GM19351 (cell line): ENCODE measurements at regions not wholly inside any gene's neighbourhood (a gene's known extent, or its start where the extent isn't known, plus 50 kb on each side); places are given as distances from the start of the nearest gene placed in this dataset.
A peak's percentile ranks its signal among the peaks of the same experiment; 100 is the strongest.
"Not testable (repeated sequence)": the region's sequence is repeated elsewhere in the genome, so short reads cannot be mapped to it uniquely, and the experiment has no call there.

Source experiments
- ATAC-seq: cut with Tn5 transposase; IDR thresholded peaks from one replicate; pipeline ENCODE4 v1.9.1; 2021; ENCODE audit warnings: mild to moderate bottlenecking, moderate library complexity; ENCODE audit not compliant: unreplicated experiment

DNA sequence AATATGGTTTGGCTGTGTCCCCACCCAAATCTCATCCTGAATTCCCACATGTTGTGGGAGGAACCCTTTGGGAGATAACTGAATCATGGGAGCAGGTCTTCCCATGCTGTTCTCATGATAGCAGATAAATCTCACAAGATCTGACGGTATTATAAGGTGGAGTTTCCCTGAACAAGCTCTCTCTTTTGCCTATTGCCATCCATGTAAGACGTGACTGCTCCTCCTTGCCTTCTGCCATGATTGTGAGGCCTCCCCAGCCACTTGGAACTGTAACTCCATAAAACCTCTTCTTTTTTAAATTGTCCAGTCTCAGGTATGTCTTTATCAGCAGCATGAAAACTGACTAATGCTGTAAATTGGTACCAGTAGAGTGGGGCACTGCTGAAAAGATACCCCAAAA, 103.3 kb upstream of the LYPLAL1 start:
- not testable (repeated sequence) for ATAC-seq

DNA sequence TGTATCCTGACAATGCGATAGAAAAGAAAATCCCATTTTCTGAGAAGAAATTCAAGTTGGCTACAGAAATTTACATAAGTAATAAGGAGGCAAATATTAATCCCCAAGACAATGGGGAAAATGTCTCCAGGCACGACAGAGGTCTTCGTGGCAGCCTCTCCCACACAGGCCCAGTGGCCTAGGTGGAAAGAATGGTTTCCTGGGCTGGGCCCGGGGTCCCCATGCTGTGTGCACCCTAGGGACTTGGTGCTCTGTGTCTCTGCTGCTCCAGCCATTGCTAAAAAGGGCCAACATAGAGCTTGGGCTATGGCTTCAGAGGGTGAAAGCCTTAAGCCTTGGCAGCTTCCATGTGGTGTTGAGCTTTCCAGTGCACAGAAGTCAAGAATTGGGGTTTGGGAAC, 102.5 kb upstream of the LYPLAL1 start:
- no peak for ATAC-seq

DNA sequence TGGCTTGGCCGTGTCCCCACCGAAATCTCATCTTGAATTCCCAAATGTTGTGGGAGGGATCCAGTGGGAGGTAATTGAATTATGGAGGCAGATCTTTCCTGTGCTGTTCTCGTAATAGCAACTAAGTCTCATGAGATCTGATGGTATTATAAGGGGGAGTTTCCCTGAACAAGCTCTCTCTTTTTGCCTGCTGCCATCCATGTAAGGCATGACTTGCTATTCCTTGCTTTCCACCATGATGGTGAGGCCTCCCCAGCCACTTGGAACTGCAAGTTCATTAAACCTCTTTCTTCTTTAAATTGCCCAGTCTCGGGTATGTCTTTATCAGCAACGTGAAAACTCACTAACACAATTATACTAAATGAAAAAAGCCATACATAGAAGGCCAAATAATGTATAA, 101.3 kb upstream of the LYPLAL1 start:
- no peak for ATAC-seq

DNA sequence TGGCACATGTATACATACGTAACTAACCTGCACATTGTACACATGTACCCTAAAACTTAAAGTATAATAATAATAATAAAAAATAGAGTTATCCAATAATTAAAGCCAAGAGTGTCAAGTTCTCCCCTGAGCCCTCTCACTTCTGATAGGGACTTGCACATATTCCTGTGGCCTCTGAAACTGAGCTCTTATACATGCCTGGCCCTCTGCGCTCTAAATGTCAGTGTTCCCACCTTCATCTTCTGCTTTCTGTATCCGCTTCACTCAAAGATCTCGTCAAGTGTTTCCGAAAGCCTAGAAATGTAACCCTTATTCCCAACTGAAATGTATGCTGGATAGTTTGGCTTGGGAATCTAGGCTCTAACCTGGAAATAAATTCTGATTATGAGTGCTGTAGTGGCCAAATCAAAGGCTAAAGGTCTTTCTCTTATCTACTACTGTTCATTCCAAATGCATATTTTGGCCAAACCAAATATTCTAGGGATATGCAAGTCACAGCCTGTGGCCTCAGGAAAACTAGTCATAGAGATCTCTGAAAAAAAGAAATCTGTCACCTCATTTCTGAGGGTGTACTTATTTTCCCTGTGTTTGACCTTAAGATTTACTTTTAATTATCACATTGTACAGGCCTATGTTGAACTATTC, 99.5 kb upstream of the LYPLAL1 start:
- no peak for ATAC-seq

DNA sequence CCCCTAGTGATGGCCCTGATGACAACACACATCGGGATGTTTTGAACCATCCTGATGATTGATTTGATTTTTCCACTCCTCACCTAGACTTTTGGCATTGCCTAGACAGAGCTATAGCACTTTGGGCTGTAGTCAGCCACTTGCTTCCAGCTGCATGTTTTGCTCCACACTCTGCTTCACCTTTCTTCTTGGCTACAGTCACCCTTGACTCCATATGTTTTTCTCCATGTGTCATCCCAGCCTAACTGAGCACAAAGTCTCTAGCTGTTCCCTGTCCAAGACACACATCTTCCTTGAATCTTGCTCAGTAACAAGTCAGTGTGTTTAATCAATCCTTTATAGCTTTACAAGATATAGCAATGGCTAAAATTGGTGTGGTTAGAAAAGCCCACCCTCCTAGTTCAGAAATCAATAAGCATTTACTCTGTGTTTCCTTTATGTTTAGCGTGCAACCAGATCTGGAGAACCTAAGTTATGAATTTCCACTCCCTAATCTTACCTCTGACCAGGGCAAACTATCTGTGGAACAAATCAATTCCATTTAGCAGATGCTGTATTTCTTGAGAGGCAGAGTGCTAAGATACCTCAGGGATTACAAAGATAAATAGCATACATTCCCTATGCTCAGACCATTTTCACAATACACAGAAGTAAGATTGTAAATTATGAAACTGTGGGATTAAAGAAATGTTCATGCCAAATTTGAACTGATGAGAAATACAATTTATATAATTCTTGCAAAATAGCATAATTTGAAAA, 98.4 kb upstream of the LYPLAL1 start:
- ATAC-seq = no peak

GRCh38 chr1:219076326-219076937, 97.2 kb upstream of the LYPLAL1 start:
- no peak for ATAC-seq

DNA sequence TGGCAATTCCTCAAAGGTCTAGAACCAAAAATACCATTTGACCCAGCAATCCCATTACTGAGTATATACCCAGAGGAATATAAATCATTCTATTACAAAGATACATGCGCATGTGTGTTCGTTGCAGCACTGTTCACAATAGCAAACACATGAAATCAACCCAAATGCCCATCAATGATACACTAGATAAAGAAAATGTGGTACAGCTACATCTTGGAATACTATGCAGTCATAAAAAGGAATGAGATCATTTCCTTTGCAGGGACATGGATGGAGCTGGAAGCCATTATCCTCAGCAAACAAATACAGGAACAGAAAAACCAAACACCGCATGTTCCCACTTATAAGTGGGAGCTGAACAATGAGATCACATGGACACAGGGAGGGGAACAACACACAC, 95.9 kb upstream of the LYPLAL1 start:
- ATAC-seq = not testable (repeated sequence)

DNA sequence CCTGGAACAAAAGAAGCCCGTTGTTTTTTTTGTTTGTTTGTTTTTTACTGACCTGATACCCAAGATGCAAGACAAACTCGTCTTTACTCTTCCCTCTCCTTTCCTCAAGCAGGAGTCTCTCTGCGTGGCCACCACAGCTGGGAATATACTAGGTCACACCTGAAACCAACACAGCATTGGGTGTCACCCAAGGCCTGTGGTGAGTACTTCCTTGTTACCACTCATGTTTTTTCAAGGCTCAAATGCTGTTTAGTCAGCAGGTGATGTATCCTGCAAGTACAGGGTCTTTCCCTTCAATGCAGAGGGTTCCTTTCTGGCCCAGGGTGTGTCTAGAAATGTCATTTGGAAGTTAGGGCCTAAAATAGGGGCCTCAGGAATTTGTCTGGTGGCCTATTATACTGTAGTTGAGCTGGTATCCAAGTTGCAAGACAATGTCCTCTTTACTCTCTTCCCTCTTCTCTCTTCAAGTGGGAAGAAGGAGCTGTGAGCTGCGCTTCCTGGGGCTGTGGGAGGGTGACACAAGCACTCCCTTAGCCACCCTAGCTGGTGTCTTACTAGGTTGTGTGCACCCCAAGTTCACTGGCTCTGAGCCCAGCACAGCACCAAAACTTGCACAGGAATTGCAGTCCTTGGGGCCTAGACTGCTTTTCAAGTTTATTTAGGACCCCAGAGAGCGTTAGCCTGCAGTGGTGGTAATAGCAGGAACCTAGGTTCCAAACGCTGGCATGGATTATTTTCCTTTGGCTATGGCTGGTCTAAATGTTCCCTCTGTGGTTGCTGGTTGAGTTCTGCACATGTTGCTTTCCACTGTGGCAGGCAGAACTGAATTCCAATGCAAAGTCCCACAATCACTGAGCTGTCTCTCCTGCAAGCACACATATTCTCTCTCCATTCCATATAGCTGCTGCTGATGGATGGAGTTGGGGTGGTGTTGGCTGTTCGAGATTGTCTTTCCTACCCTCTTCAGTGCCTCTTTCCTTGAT, 91.4 kb upstream of the LYPLAL1 start:
- peak; percentile 65 for ATAC-seq

DNA sequence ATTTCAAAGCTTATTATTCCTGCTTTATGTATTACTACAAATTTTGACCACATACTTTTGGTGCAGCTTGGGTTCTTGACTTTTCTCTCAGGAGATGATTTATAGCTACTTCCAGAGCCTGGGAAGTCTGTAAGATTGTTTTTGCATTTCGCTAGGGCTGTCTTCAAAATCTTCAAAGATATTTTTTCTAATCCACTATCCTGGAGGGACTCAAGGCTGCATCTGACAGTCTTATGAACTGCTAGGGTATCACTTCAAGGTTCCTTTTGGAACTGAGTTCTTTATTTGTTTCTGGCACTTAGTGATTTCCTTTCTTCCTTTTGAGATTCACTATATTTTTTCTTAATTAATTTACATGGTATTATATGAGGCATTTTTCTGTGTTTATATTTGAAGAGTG, 90.0 kb upstream of the LYPLAL1 start:
- no peak for ATAC-seq

GRCh38 chr1:219085082-219085481, 88.6 kb upstream of the LYPLAL1 start:
- ATAC-seq = no peak

- ATAC-seq = no peak
Observed at GRCh38 chr1:219085988-219086387, 87.7 kb upstream of the LYPLAL1 start.

- no peak for ATAC-seq
Observed at GRCh38 chr1:219086956-219087469, 86.7 kb upstream of the LYPLAL1 start.

DNA sequence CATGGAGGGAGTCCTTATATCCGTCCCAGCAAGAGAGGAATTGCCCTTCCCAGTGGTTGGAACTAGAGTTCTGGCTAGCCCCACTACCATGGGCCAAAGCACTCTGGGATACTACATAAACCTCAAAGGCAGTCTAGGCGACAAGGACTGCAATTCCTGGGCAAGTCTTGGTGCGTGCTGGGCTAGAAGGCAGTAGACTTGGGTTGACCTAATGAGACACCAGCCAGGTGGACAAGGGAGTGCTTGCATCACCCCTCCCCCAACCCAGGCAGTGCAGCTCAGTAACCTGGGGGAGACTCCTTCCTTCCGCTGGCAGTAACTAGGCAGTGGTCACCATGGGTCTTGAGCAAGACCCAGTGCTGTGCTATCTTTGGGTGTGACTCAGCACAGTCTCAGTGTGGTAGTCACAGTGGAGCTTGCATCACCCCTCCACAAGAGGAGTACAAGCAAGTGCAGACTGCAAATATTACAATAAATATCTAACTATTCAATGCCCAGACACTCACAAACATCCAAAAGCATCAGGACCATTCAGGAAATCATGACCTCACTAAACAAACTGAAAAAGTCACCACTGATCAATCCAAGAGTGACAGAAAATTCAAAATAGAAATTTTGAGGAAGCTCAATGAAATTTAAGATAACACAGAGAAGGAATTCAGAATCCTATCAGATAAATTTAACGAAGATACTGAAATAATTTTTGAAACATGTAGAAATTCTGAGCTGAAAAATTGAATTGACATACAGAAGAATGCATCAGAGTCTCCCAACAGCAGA, 84.7 kb upstream of the LYPLAL1 start:
- peak; percentile 67 for ATAC-seq

DNA sequence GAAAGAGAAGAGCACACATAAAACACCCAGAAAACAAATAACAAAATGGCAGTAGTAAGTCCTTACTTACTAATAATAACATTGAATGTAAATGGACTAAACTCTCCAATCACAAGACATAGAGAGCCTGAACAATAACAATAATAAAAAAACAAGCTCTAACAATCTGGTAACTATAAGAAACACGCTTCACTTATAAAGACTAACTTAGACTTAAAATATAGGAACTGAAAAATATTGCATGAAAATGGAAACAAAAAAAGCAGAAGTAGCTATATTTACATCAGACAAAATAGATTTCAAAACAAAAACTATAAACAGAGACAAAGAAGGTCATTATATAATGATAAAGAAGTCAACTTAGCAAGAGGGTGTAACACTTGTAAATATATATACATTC, 83.1 kb upstream of the LYPLAL1 start:
- ATAC-seq = peak; percentile 76

DNA sequence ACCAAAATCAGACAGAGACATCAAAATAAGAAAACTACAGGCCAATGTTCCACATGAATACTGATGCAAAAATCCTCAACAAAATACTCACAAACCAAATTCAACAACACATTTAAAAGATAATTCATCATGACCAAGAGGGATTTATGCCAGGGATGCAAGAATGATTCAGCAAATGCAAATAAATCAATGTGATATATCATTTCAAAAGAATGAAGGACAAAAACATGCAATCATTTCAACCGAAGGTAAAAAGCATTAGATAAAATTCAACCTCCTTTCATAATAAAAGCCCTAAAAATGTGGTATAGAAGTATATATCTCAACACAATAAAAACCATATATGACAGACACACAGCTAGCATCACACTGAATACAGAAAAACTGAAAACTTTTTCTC, 81.5 kb upstream of the LYPLAL1 start:
- ATAC-seq = no peak

GRCh38 chr1:219099307-219099706, 74.4 kb upstream of the LYPLAL1 start:
- ATAC-seq = peak; percentile 59

DNA sequence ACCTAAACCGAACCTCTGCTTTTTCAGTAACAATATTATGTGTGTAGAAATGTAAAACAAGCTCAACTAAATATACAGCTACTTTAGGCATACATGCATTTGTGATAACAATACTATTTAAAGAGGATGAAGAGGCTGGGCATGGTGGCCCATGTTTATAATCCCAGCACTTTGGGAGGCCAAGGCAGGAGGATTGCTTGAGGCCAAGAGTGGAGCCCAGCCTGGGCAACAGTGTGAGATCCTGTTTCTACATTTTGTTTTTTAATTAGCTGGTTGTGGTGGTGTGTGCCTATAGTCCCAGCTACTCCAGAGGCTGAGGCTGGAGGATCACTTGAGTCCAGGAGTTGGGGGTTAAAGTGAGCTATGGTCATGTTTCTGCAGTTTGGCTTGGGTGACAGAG, 73.6 kb upstream of the LYPLAL1 start:
- ATAC-seq = no peak

- not testable (repeated sequence) for ATAC-seq
Observed at GRCh38 chr1:219102466-219102865, 71.2 kb upstream of the LYPLAL1 start.

DNA sequence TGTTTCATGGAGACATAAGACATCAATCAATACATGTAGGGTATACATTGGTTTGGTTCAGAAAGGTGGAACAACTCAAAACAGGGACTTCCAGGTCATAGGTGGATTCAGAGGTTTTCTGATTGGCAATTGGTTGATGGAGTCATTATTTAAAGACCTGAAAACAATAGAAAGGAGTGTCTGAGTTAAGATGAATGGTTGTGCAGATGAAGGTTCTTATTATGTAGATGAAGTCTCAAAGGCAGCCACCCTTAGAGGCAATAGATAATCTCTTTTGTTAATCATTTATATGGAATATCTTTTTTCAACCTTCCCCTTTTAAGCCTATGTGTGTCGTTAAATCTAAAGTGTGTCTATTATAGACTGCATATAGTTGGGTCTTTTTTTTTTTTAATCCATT, 67.8 kb upstream of the LYPLAL1 start:
- no peak for ATAC-seq

- ATAC-seq = no peak
Observed at GRCh38 chr1:219109424-219110018, 64.2 kb upstream of the LYPLAL1 start.
